ENCODE measurements at regions not wholly inside any gene's neighbourhood (a gene's known extent, or its start where the extent isn't known, plus 50 kb on each side); places are given as distances from the start of the nearest gene placed in this dataset.
"Not testable (repeated sequence)": the region's sequence is repeated elsewhere in the genome, so short reads cannot be mapped to it uniquely, and the experiment has no call there.

GRCh38 chr6:22164236-22164635, 132.6 kb downstream of the PRL start:
- no peak for DNase-seq

- not testable (repeated sequence) for DNase-seq
These were observed 125.8 kb downstream of the PRL start for GRCh38 chr6:22171006-22171405.

GRCh38 chr6:22171885-22172284, 125.0 kb downstream of the PRL start:
- not testable (repeated sequence) for DNase-seq

- DNase-seq = no peak
These were observed 123.5 kb downstream of the PRL start for GRCh38 chr6:22173311-22173710.

DNA sequence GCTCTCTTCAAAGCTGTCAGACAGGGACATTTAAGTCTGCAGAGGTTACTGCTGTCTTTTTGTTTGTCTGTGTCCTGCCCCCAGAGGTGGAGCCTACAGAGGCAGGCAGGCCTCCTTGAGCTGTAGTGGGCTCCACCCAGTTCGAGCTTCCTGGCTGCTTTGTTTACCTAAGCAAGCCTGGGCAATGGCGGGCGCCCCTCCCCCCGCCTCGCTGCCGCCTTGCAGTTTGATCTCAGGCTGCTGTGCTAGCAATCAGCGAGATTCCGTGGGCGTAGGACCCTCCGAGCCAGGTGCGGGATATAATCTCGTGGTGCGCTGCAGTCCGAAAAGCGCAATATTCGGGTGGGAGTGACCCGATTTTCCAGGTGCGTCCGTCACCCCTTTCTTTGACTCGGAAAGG, 116.6 kb downstream of the PRL start:
- DNase-seq = not testable (repeated sequence)

- no peak for DNase-seq
These were observed 112.5 kb downstream of the PRL start for GRCh38 chr6:22184371-22184770.

DNA sequence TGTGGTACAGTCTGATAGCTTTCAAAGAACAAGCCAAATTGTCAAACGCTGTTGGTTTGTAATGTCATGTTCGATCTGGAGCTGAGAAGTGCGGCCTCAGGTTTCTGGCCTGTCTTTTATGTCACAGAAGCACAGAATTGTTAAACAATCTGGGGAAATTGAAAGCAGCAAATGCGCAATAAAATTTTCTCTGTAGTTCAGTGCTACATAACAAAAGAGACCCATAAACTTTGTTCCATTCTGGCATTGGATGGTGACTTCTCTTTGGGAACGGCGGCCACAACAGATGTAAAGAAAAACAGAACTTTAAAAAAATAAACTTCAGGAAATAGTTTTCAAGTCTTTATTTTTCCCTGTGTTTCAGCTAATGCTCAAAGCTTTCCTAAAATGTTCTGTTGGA, 106.9 kb downstream of the PRL start:
- no peak for DNase-seq

- no peak for DNase-seq
These were observed 102.5 kb downstream of the PRL start for GRCh38 chr6:22194188-22194921.

DNA sequence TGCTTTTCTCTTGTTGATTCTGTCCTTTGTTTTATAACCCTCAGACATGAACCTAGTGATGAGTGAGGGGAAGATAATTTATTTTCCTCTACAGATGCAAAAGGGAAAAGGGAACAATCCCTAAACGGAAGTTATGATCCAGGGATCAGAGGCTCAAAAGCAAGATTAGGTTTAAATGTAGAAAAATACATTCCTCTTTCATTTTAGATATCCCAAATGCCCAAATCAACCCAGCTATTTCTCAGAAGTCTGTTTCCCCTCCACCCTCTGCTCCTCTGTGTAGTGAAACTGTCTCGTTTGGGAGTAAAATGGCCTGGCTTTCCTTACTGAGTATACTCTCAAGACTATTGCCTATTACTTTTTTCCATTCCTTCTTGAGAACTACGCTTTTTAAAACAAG, 97.1 kb downstream of the PRL start:
- DNase-seq = no peak

GRCh38 chr6:22204153-22204552, 92.7 kb downstream of the PRL start:
- no peak for DNase-seq

- DNase-seq = no peak
These were observed 91.6 kb downstream of the PRL start for GRCh38 chr6:22205266-22205665.

- DNase-seq = no peak
These were observed 90.7 kb downstream of the PRL start for GRCh38 chr6:22206106-22206505.

GRCh38 chr6:22208026-22208425, 88.8 kb downstream of the PRL start:
- no peak for DNase-seq

DNA sequence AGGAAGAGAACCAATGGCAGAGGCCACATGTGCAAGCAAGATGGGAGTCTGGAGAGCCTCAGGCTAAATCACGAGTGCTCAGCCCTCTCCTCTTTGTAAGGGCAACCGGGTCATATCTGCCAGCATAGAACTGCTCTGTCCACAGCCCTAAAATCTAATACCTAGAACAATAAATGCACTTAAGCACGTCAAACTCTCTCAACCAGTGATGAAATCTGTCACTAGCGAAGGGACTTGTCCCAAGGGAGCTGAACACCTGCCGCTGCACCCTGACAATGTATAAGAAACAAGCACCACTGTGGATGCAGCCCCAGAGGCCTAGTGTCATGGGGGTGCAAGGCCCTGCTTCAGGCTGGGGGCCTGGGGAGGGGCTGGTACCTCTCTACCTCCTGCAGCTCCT, 82.5 kb downstream of the PRL start:
- no peak for DNase-seq

DNA sequence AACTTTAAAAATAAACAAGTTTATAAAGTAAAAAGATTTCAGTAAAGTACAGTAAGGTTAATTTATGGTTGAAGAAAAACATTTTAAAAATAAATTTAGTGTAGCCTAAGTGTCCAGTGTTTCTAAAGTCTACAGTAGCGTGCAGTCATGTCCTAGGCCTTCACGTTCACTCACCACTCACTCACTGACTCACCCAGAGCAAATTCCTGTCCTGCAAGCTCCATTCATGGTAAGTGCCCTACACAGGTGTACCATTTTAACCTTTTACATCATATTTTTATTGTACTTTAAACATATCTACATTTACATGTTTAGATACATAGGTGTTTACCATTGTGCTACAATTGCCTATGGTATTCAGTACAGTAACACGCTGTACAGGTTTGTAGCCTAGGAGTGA, 81.4 kb downstream of the PRL start:
- not testable (repeated sequence) for DNase-seq

DNA sequence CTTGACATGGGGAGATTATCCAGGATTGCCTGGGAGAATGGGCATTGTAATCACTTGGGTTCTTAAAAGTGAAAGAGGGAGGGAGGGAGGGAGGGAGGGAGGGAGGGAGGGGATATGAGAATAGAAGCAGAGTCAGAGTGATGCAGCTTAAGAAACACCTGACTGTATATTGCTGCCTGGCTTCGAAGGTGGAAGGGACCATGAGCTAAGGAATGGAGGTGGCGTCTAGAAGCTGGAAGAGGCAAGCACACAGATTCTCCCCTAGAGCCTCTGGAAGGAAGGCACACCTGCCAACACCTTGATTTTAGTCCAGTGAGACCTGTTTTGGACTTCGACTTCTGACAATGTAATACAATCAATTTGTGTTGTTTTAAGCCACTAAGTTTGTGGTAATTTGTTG, 78.4 kb downstream of the PRL start:
- DNase-seq = no peak

DNA sequence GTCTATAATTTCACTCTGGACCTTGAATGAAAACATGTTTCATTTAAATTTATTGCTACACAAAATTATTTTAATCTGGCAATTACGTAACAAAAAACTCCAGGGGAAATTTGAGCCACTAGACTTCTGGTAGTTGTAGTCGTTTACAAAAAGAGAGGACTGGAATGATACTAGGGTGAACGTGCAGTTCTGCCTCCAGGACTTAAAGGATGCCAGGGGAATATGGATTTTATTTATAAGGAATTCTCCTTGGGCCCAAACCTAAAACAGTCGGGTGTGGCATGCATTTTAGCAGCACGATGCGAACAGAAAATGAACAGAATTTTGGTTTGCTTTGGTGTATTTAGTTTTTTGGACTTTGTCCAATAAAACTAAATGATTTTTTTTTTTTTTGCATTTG, 76.9 kb downstream of the PRL start:
- no peak for DNase-seq

DNA sequence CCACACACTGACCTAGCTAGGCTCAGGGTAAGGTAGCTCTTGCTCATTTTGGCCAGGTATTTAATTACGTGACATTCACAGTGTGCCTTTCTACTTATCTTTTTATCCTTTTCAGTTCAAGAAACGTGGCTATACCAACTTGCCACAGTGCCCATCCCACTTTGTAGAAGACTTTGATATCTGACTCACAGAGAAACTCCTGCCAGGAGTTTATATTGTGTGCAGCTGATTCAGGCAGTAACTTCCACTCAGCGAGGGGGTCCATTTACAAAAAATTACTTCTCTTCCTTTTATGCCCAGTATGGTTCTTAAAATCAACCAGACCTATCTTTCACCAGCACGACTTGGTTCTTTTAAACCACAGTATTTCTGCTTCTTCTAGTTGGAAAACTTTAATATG, 75.6 kb downstream of the PRL start:
- DNase-seq = no peak

GRCh38 chr6:22221630-22222029, 75.2 kb downstream of the PRL start:
- DNase-seq = no peak

DNA sequence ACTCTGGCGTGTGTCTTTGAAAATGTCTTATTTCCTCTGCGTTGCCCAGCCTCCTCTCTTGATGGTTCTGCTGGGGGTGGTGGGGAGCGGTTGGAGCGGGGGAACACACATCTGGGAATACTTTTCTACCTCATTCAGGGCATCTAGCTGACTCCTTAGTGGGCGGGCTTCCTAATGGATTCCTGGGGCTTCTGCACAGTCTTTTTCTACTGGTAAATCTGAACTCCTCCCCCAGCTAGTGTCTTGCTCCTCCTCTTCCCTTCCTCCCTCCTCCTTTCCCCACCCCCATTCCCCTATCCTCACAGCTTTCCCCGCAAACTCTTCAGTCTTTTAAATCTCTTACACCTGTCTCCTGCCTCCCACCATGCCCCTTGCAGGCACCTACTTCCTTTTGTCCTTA, 74.4 kb downstream of the PRL start:
- DNase-seq = no peak

DNA sequence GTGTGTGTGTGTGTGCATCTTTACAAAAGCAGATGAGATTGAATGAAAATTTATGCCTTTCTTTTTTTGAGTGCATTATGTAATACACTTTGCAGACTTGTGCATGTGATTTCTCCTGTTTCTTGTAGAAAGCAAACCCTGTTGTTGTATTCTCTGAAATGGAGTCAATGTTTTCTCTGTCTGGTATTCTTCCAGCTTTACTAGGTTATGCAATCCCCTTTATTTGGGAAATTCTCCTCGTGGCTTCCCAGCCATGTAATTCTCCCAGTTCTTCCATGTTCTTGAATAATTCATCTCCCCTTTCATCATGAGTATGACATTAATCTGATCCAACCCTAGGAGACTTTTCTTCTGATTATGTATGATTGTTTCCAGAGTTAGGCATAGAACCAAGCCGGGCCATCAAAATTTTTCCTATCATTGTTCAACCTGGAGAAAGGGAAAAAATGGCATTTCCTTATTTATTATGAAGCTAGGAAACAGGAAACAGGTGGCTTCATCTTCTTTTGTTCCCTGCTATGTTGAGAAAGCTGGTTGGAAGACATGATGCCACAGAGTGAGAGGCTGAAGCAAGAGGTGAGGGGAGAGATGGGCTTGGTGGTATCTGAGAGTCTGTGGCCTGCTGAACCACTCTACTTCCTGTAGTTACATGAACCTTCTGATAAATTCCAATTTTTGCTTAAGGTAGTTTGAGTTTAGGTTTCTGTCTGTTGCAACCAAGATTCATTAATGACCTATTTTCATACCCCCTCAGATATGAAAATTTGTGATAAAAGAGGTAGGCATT, 68.8 kb downstream of the PRL start:
- no peak for DNase-seq

DNA sequence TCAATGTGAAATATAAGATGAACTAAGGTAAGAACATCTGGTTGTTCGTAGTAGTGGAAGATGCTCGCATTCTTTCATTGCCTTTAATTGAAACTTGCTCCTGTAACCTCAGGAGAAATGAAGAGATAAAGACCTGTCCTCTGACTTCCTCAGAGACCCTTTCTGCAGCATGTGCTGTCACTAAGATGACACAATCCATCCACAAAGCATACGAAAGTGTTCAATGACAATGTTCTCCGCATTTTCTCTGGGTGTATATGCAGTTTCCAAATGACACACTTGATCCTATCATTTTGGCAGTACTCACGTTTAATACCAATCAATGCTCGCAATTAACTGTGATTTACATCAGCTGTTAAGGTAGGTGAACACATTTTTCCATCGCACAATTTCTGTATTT, 65.8 kb downstream of the PRL start:
- no peak for DNase-seq

DNA sequence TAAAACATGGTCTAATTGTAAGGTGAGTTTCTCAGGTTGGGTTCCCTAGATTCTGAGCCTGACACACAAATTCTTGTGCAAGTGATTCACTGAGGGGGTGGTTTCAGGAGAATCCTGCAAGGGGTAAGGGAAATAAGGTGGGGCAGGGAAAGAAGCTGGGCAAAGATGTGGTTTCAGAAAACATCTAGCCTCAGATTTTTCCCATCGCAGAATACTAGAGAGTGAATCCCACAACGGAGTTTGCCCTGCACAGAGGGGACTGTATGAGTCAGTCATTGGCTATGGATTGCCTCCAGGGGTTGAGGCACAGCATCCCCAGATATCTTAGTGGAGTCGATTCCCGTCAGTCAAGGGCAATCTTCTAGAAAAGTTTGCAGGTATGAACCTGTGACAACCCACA, 65.2 kb downstream of the PRL start:
- no peak for DNase-seq

DNA sequence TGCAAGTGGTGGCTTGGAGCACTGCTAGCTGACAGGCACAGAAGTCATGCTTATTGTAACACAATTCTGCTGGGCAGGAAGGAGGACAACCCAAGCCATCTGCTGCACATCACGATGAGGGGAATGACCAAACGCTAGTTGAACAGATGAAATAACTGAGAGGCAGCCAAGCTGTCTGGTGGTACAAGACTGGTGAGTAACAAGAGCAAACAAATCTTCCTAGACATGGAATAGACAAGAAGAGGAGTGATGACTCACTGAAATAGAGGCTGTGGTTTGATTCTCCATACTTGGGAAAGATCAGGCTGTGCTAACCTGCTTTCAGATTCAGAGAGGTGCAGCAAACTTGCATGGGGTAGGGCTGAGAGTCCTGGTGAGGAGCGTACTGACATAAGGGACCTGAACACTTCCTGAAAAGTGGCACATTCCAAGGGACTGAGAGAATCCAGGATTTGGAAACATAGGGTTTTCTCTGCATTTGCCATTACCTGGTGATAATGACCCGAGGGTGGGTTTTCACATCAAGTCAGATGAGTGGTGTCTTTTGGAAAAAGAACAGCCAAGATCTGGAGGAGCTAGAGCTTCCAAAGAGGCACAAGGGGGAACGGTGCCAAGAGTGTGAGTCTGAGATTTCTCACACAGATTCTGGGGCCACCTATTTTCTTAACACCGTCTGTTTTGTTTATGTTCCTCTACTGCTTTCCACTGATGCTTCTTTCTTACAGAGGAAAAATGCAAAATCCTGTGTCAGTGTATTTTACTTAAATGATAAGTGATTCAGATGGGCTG, 60.0 kb downstream of the PRL start:
- DNase-seq = no peak
